ENCODE measurements at regions not wholly inside any gene's neighbourhood (a gene's known extent, or its start where the extent isn't known, plus 50 kb on each side); places are given as distances from the start of the nearest gene placed in this dataset.

GRCh38 chr1:8116894-8117264, 90.8 kb upstream of the ERRFI1 start (continued):
- peak; percentile 56; the same call in 1 of the 2 replicates for TF ChIP-seq ZNF414 (CRISPR knock-in tag; IDR thresholded peaks at IDR 0.05)
- no peak for TF ChIP-seq ZNF710 (CRISPR knock-in tag; IDR thresholded peaks at IDR 0.05; ENCODE audit: borderline replicate concordance)
- peak; percentile 36; the same call in 1 of the 2 replicates for TF ChIP-seq ELF3 (CRISPR knock-in tag; IDR thresholded peaks at IDR 0.05)
- TF ChIP-seq FOXM1 (CRISPR knock-in tag; IDR thresholded peaks at IDR 0.05), result no peak
- TF ChIP-seq ELF1 (CRISPR knock-in tag; IDR thresholded peaks at IDR 0.05), result no peak
- peak; percentile 44; the same call in 1 of the 2 replicates for TF ChIP-seq TFAP4 (IDR thresholded peaks at IDR 0.05; ENCODE audit: borderline replicate concordance, low read depth)
- TF ChIP-seq ZBTB37 (CRISPR knock-in tag; IDR thresholded peaks at IDR 0.05), result no peak
- 0 out of 2 replicates have a peak, but pooled peaks have one; percentile 21 for TF ChIP-seq ZNF12 (CRISPR knock-in tag; IDR thresholded peaks at IDR 0.05)
- TF ChIP-seq MATR3 (CRISPR knock-in tag; IDR thresholded peaks at IDR 0.05), result no peak
- no peak for TF ChIP-seq TP53 (CRISPR knock-in tag; conservative IDR thresholded peaks at IDR 0.05)
- 0 out of 2 replicates have a peak, but pooled peaks have one; percentile 14 for TF ChIP-seq MIER2 (CRISPR knock-in tag; IDR thresholded peaks at IDR 0.05)
- TF ChIP-seq AHDC1 (CRISPR knock-in tag; IDR thresholded peaks at IDR 0.05; ENCODE audit: borderline replicate concordance), result peak; percentile 76; the same call in 1 of the 2 replicates
- peak; percentile 80; the same call in 1 of the 2 replicates for TF ChIP-seq FOXJ3 (CRISPR knock-in tag; IDR thresholded peaks at IDR 0.05; ENCODE audit: borderline replicate concordance)
- no peak for TF ChIP-seq TBX3 (IDR thresholded peaks at IDR 0.05; ENCODE audit: borderline replicate concordance)
- TF ChIP-seq SKIL (CRISPR knock-in tag; IDR thresholded peaks at IDR 0.05; ENCODE audit: borderline replicate concordance), result no peak
- TF ChIP-seq MYPOP (CRISPR knock-in tag; IDR thresholded peaks at IDR 0.05), result peak; percentile 60; the same call in 1 of the 2 replicates
